HT1080 (cell line): ENCODE measurements at regions not wholly inside any gene's neighbourhood (a gene's known extent, or its start where the extent isn't known, plus 50 kb on each side); places are given as distances from the start of the nearest gene placed in this dataset.
A peak's percentile ranks its signal among the peaks of the same experiment; 100 is the strongest.

Experiments used
- DNase-seq: peaks from one replicate; pipeline ENCODE4 v3.0.0-alpha.2; 2015; ENCODE audit warnings: low read depth

- DNase-seq: no peak
Observed at GRCh38 chr20:11379257-11380011, 538.3 kb upstream of the BTBD3 start.

DNA sequence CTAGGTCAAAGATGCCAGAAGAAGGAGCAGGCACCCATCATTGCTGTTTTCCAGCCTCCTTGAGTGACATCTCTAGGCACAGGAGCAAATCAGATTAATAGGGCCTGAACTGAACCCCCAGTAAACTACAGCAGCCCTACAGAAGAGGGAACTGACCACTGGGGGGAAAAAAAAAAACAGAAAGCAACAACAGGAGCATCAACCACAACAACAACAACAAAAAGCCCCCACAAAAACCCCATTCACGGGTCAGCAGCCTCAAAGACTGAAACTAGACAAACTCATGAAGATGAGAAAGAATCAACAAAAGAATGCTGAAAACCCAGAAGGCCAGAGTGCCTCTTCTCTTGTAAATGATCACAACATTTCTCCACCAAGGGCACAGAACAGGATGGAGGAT, 537.4 kb upstream of the BTBD3 start:
- no peak for DNase-seq

DNA sequence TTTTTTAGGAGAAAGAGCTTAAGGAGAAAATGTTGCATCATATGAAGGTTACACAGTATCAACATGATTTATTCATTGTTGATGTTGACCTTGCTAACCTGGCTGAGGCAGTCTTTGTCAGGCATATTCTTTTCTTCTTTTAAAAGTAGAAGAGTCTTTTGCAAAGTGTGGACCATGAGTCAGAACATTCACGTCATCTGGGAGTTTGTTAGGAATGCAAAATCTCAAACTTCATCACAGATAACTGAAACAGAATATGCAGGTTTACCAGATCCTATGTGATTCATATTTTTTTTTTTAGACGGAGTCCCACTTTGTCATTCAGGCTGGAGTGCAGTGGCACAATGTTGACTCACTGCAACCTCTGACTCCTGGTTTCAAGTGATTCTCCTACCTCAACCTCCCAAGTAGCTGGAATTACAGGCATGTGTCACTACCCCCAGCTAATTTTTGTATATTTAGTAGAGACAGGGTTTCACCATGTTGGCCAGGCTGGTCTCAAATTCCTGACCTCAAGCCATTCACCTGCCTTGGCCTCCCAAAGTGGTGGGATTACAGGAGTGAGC, 530.4 kb upstream of the BTBD3 start:
- DNase-seq: peak; percentile 97

- DNase-seq: peak; percentile 76
Observed at GRCh38 chr20:11389186-11389585, 528.5 kb upstream of the BTBD3 start.

DNA sequence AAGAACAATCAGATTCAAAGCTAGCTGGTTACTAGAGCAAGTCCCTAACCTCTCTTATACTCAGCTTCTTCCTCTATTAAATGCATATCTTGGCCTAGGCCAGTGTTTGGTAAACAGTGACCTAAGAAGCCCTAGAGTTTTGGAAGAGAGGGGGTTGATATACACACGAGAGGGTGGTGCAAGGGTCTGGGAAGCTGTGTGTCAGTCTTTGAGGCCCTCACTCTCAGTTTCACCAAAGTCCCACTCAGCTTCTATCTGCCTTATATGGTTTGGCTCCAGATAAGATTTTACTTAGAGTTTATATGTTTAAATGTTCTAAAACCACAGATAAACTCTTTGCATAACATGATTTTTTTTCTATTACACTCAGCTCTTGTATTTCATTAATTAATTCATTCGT, 526.1 kb upstream of the BTBD3 start:
- DNase-seq: no peak

DNA sequence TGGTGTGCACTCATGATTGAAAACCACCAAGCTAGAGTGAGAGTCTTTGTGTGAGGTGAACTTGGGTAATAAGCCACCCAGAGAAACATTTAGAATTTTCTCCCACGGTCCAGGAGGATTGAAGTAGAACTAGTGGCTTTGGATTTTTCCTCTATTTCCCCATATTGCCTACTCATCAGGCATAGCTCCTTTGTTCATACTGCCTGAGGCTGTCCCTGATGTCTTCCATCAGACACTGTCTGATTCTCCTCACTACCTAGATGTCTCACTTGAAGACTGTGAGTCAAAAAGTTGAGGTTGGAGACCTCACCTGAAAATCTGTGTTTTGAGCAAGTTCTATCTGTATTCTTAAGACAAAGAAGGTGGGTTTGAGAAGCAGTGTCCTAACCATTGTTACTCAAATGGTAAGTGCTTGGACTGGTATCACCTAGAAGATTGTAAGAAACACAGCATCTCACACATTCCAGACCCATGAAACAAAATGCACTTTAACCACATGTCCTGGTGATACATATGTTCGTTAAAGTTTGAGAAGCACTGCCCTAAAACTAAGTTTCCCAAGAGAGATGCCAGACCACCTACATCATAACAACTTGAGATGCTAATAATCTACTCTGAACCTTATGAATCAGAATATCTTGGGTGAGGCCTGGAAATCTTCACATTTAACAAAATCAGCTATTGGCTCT, 523.4 kb upstream of the BTBD3 start:
- DNase-seq: peak; percentile 69

DNA sequence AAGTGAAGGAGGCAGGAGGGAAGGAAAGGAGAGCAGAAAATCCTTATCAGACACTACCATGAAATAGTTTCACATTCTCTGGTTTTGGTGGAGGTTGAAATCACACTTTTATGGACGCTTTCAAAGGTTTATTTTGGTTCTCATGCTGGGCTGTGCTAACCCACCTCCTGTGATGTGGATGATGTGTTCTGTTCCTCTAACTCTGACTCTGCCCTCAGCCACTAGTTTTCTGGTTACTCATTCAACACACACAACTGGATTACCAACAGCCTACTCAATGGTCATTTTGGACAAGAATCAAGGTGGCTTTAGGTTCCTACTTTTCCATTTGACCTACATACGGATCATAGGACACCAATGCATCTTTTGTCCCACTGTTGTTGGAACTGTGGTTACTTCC, 522.1 kb upstream of the BTBD3 start:
- no peak for DNase-seq

DNA sequence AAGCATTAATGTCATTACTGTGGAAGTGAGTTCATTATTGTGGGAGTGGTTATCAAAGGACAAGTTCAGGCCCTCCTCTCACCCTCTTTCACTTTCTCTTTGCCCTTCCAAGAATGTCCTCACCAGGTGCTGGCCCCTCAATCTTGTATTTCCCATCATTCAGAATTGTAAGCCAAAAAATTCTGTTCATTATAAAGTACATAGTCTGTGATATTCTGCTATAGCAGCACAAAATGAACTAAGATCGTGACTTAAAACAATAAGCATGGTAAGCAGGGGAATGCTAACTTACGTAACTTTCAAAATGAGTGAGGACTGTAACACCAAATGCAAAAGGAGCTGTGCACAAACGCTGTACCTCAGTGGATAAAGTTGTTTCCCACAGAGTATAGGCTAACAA, 515.7 kb upstream of the BTBD3 start:
- DNase-seq: peak; percentile 27

DNA sequence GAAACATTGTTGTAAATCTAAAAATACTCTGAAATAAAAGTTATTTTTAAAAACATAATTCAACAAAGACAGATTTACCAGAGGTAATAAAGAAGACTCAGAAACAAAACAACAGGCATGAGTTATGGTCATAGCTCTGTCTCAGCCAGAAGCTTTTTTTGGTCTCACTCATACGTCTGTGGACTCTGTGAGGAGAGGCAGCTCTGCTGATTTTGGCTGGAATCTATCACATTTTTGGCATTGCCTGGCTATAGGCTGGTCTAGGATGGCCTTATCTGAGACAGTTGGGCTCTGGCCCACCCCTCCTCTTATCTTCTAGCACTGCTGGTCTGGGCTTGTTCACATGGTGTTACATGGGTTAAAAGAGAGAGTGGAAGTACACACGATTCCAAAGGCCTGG, 514.0 kb upstream of the BTBD3 start:
- DNase-seq: no peak

DNA sequence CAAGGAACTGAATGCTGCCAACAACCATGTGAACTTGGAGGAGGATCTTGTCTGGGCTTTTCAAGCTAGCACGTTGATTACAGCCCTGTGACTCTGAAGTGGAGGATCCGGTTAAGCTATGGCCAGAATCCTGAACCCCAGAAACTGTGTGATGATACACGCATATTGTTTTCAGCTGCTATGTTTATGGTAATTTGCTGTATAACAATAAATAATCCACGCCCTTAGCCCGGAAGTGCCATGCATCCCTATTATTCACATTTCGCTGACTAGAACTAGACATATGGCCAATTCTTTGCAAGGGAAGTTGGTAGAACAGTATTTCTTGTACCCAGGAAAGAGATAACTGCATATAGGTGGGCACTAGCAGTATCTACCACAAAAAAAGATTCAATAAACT, 510.8 kb upstream of the BTBD3 start:
- DNase-seq: no peak

DNA sequence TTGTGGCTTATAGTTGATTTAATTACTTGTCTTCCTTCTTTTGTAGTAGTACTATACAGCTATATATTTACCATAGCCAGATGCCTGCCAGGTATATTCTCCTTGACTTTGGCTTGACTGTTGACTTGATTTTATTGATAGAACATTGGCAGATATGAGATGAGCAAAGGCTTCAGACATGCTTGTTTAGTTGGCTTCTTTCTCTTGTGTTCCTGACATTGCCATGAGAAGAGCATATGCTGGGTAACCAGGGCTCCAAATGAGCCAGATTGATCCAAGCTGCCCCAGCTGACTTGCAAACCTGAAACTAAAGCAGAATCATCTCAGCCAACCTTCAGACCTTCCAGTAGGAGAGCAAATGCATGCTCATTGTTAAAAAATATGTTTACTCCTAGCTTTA, 508.1 kb upstream of the BTBD3 start:
- DNase-seq: no peak

- DNase-seq: no peak
Observed at GRCh38 chr20:11411765-11412164, 505.9 kb upstream of the BTBD3 start.

- no peak for DNase-seq
Observed at GRCh38 chr20:11426948-11427347, 490.7 kb upstream of the BTBD3 start.

GRCh38 chr20:11429168-11429567, 488.5 kb upstream of the BTBD3 start:
- peak; percentile 23 for DNase-seq

GRCh38 chr20:11429889-11430519, 487.7 kb upstream of the BTBD3 start:
- no peak for DNase-seq

- DNase-seq: no peak
Observed at GRCh38 chr20:11430652-11431051, 487.0 kb upstream of the BTBD3 start.

DNA sequence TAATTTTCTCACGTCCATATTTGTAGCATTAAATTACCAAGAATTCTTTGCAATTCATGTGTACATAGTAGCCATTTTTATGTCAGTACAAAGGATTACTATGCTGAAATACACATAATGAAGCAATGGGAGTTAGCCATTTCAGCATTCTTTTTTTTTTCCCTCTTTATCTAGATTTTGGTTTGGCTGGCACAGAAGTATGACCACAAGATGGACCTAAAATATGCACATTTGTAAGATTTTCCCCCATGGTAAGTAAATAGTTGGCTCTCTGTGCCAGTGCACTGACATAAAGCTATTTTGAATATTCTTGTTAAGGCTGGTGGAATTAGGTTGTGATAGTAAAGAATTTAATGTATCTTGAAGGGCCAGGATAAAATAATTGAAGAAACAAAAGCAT, 486.1 kb upstream of the BTBD3 start:
- no peak for DNase-seq

DNA sequence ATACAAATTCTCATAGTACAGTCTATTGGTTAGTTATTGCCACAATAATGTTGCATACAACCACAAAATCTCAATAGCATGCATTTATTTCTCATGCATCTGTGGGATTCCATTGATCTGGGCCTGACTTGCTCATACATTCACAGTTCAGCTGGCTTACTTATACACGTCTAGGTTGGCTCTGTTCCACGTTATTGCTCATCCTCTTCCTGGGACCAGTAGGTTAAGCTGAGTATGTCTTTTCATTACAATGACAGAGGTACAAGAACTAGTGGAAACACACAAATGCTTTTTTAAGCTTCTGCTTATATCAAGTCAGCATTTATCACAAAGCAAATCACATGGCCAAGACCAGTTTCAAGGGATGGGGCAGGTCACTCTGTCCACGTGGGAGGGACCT, 485.3 kb upstream of the BTBD3 start:
- peak; percentile 67 for DNase-seq

- no peak for DNase-seq
Observed at GRCh38 chr20:11436113-11436905, 481.4 kb upstream of the BTBD3 start.

GRCh38 chr20:11437090-11437489, 480.6 kb upstream of the BTBD3 start:
- no peak for DNase-seq

DNA sequence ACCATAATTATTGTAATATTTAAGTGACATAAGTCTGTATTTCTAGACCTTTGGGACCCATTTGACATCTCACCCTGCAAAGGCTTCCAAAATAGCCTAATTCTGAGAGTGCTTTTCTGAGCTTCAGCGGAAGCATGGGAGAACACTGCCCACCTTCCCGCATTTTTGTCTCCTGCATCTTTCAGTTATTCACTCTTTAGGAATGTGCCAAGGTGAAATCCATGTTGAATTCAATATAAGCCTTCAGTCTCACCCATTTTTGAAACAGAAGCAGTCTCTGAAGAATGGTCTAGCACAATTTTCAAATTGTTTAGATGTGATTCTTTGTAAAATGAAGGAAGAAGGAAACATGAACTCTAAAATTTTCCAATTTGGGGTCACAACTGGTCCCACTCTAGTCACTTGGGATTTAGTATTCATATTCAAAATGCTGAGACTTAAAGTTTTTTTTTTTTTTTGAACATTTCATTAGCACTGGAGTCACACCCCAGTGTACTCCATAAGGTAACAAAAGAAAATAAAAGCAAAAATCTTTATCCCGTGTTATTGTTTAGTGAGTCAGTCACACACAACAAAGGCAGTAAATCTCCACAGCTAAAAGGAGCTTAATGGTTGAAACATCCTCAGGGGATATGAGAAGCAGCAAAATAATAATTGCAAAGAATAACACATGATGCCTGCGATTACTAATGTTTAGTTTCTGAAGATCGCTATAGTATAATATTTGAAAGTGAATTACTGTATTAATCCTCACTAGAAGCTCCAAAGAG, 479.9 kb upstream of the BTBD3 start:
- no peak for DNase-seq
